Osteocyte (in vitro differentiated cells): ENCODE measurements at regions not wholly inside any gene's neighbourhood (a gene's known extent, or its start where the extent isn't known, plus 50 kb on each side); places are given as distances from the start of the nearest gene placed in this dataset.

Experiments used
- DNase-seq: peaks from one replicate; pipeline ENCODE4 v3.0.0; 2021; ENCODE audit warnings: mixed read lengths; ENCODE audit not compliant: unreplicated experiment; ENCODE audit errors: extremely low spot score
- H3K27ac Mint-ChIP-seq: one replicate; pipeline ENCODE4 v1.8.0; 2021; ENCODE audit warnings: mild to moderate bottlenecking, mixed read lengths; ENCODE audit not compliant: unreplicated experiment
- H3K27me3 Mint-ChIP-seq: one replicate; pipeline ENCODE4 v1.8.0; 2021; ENCODE audit warnings: mixed read lengths; ENCODE audit not compliant: unreplicated experiment
- H3K36me3 Mint-ChIP-seq: one replicate; pipeline ENCODE4 v1.8.0; 2021; ENCODE audit warnings: mixed read lengths; ENCODE audit not compliant: unreplicated experiment
- H3K4me1 Mint-ChIP-seq: one replicate; pipeline ENCODE4 v1.8.0; 2021; ENCODE audit warnings: mixed read lengths; ENCODE audit not compliant: unreplicated experiment
- H3K4me3 Mint-ChIP-seq: one replicate; pipeline ENCODE4 v1.8.0; 2021; ENCODE audit warnings: mild to moderate bottlenecking, moderate library complexity, mixed read lengths; ENCODE audit not compliant: unreplicated experiment
- H3K9me3 Mint-ChIP-seq: one replicate; pipeline ENCODE4 v1.8.0; 2021; ENCODE audit warnings: mixed read lengths; ENCODE audit not compliant: unreplicated experiment
- TF ChIP-seq, protein P1 (sequence below): fragments of 200-600 bp; sonication (generic); IDR thresholded peaks from 2 replicates; pipeline ENCODE4 v1.5.0; 2021; ENCODE audit warnings: antibody characterized with exemption, mild to moderate bottlenecking, moderate library complexity

DNA sequence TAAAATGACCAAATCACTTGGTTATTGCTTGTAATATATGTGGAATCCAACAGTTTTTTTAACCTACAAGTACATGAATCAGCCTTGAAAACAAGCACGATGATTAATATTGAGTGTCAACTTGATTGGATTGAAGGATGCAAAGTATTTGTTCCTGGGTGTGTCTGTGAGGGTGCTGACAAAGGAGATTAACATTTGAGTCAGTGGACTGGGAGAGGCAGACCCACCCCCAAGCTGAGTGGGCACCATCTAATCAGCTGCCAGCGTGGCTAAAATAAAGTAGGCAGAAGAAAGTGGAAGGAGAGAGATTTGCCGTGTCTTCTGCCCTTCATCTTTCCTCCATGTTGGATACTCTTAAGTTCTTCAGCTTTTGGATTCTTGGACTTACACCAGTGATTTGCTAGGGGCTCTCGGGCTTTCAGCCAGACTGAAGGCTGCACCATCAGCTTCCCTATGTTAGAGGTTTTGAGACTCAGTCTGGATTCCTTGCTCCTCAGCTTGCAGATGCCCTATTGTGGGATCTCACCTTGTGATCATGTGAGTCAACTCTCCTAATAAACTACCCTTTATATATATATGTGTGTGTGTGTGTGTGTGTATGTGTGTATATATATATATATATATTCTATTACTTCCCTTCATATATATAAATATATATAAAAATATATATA, 118.4 kb upstream of the WDR11 start:
- Mint-ChIP-seq H3K36me3 (no peaks in the 10 kb centered on the region), H3K4me3 (no peak overlapping the region), H3K27ac (no peak overlapping the region), H3K9me3 (no peaks in the 10 kb centered on the region), H3K4me1 (no peaks in the 10 kb centered on the region), H3K27me3 (peaks cover 3% of the 10 kb centered on the region)
- DNase-seq, result no peak
- TF ChIP-seq, protein P1, sequence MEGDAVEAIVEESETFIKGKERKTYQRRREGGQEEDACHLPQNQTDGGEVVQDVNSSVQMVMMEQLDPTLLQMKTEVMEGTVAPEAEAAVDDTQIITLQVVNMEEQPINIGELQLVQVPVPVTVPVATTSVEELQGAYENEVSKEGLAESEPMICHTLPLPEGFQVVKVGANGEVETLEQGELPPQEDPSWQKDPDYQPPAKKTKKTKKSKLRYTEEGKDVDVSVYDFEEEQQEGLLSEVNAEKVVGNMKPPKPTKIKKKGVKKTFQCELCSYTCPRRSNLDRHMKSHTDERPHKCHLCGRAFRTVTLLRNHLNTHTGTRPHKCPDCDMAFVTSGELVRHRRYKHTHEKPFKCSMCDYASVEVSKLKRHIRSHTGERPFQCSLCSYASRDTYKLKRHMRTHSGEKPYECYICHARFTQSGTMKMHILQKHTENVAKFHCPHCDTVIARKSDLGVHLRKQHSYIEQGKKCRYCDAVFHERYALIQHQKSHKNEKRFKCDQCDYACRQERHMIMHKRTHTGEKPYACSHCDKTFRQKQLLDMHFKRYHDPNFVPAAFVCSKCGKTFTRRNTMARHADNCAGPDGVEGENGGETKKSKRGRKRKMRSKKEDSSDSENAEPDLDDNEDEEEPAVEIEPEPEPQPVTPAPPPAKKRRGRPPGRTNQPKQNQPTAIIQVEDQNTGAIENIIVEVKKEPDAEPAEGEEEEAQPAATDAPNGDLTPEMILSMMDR, result no peak

DNA sequence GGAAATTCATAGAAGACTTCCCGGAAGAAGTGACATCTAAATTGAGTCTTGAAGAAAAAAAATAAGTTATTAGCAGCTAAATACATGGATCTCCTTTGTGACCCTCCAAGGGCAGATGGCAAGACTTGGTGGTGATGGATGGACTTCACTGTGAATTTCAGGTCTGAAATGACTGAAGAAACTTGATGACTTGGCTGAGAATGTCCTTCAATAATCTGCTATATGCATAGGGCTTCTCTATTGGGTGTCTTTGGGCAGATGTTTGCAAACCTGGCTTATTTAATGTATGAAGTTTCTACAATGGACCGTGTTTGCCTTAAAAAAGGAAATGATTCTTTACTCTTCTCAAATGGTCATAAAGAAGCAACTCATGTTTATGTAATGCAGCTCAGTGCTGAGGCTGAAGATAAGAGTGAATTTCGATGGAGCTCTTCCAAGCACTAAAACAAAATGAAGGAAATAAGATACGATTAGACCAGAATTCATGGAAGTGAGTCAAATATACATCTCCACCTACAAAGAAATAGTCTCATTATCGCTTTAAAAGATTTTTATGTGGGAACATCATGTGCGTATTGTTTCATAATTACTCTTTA, 116.6 kb upstream of the WDR11 start:
- Mint-ChIP-seq H3K4me1 (no peaks in the 10 kb centered on the region), H3K4me3 (no peak overlapping the region), H3K27ac (no peak overlapping the region), H3K9me3 (no peaks in the 10 kb centered on the region), H3K36me3 (no peaks in the 10 kb centered on the region), H3K27me3 (peaks cover 7% of the 10 kb centered on the region)
- DNase-seq, result no peak
- TF ChIP-seq, protein P1, result no peak

DNA sequence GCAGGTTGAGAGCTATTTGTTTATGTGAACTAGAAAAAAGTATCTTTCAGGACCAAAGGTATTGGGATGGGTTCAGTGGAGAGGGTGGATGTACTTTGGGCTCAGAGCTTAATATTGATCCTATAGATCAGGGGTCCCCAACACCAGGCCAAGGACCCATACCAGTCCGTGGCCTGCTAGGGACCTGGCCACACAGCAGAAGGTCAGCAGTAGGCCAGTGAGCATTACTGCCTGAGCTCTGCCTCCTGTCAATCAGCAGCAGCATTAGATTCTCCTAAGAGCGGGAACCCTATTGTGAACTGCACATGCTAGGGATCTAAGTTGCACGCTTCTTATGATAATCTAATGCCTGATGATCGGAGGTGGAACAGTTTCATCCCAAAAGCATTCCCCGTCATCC, 115.8 kb upstream of the WDR11 start:
- Mint-ChIP-seq H3K27ac (no peak overlapping the region), H3K4me1 (no peaks in the 10 kb centered on the region), H3K4me3 (no peak overlapping the region), H3K36me3 (no peaks in the 10 kb centered on the region), H3K9me3 (no peaks in the 10 kb centered on the region), H3K27me3 (peaks cover 7% of the 10 kb centered on the region)
- TF ChIP-seq, protein P1, result no peak
- DNase-seq, result no peak

DNA sequence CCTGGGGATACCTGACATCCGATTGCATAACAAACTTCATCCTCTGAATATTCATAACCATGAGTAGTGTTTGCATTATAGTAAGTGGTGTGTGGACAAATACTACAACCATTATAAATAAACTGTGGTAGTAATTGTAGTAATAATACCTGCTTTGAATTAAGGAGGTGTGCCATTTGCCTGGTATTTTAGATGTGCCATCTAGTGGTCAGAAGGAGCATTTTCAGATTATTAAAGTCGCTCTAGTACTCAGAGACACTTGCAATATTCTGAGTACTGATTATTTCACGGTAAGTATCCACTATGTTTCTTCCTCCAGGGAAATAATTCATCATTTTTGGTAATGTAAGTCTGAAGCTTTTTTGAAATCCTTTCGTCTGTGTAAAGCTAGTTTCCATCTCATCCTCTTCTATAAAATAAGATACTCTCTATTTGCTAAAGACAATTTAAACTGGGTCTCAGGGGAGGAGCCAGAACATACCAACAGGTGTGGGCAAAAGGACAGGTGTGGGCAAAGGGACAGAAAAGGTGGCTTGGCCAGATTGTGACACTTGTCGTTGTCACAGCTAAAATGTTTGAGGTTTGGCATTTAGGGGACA, 115.3 kb upstream of the WDR11 start:
- Mint-ChIP-seq H3K9me3 (no peaks in the 10 kb centered on the region), H3K4me1 (no peaks in the 10 kb centered on the region), H3K4me3 (no peak overlapping the region), H3K27ac (no peak overlapping the region), H3K27me3 (peaks cover 7% of the 10 kb centered on the region), H3K36me3 (no peaks in the 10 kb centered on the region)
- DNase-seq, result no peak
- TF ChIP-seq, protein P1, result peak; percentile 70

GRCh38 chr10:120736377-120736776, 114.8 kb upstream of the WDR11 start:
- no peak for DNase-seq
- no peak overlapping the region for H3K4me3 Mint-ChIP-seq
- no peaks in the 10 kb centered on the region for H3K36me3 Mint-ChIP-seq
- H3K27me3 Mint-ChIP-seq, result peaks cover 7% of the 10 kb centered on the region
- no peaks in the 10 kb centered on the region for H3K4me1 Mint-ChIP-seq
- TF ChIP-seq, protein P1, result no peak
- H3K27ac Mint-ChIP-seq, result no peak overlapping the region
- no peaks in the 10 kb centered on the region for H3K9me3 Mint-ChIP-seq
